ENCODE measurements at regions not wholly inside any gene's neighbourhood (a gene's known extent, or its start where the extent isn't known, plus 50 kb on each side); places are given as distances from the start of the nearest gene placed in this dataset.

- Histone ChIP-seq H3K27me3 (no peaks in the 10 kb centered on the region), H3K4me3 (no peak overlapping the region), H3K36me3 (peaks cover 2 to 100% (median 18%) of the 10 kb centered on the region in 3 donors), H3K4me1 (no peaks in the 10 kb centered on the region), H3K27ac (no peak overlapping the region), H3K9me3 (peaks cover 19 to 100% (median 72%) of the 10 kb centered on the region in 4 donors)
- TF ChIP-seq EP300 (IDR thresholded peaks at IDR 0.05) (no peak), POLR2A (IDR thresholded peaks at IDR 0.05) (no peak), CTCF (IDR thresholded peaks at IDR 0.05) (no peak)
- DNase-seq (ENCODE audit: low spot score in 2 of 2), result no peak
- 81 to 89% methylated on average over 13 of the region's 13 CpGs for WGBS, 2 donors
Measured at GRCh38 chr15:25051399-25052154, 96.8 kb downstream of the SNRPN start.

- Histone ChIP-seq H3K4me3 (no peak overlapping the region), H3K4me1 (no peaks in the 10 kb centered on the region), H3K36me3 (peaks cover 2 to 100% (median 23%) of the 10 kb centered on the region in 3 donors), H3K27ac (no peak overlapping the region), H3K9me3 (peaks cover 15 to 100% (median 74%) of the 10 kb centered on the region in 4 donors), H3K27me3 (no peaks in the 10 kb centered on the region)
- TF ChIP-seq EP300 (IDR thresholded peaks at IDR 0.05) (no peak), POLR2A (IDR thresholded peaks at IDR 0.05) (no peak), CTCF (IDR thresholded peaks at IDR 0.05) (no peak)
- 87 to 97% methylated on average over 13 to 14 of the region's 14 CpGs for WGBS, 2 donors
- DNase-seq (ENCODE audit: low spot score in 2 of 2), result no peak
Measured at GRCh38 chr15:25052191-25052999, 97.6 kb downstream of the SNRPN start.

GRCh38 chr15:25053000-25053815 is 98.4 kb downstream of the SNRPN start:
- DNase-seq (ENCODE audit: low spot score in 2 of 2), result no peak
- Histone ChIP-seq H3K4me3 (no peak overlapping the region), H3K9me3 (peaks cover 9 to 100% (median 77%) of the 10 kb centered on the region in 4 donors), H3K36me3 (peaks cover 2 to 100% (median 30%) of the 10 kb centered on the region in 3 donors), H3K27me3 (no peaks in the 10 kb centered on the region), H3K4me1 (no peaks in the 10 kb centered on the region), H3K27ac (no peak overlapping the region)
- TF ChIP-seq EP300 (IDR thresholded peaks at IDR 0.05), result no peak
- TF ChIP-seq POLR2A (IDR thresholded peaks at IDR 0.05), result no peak
- no peak for TF ChIP-seq CTCF (IDR thresholded peaks at IDR 0.05)
- 91 to 94% methylated on average over 20 of the region's 20 CpGs for WGBS, 2 donors

- no peaks in the 10 kb centered on the region for H3K27me3 ChIP-seq
- TF ChIP-seq CTCF (IDR thresholded peaks at IDR 0.05) (no peak), EP300 (IDR thresholded peaks at IDR 0.05) (no peak), POLR2A (IDR thresholded peaks at IDR 0.05) (no peak)
- H3K4me1 ChIP-seq, result no peaks in the 10 kb centered on the region
- peaks cover 6 to 100% (median 79%) of the 10 kb centered on the region in 4 donors for H3K9me3 ChIP-seq
- peaks cover 2 to 100% (median 34%) of the 10 kb centered on the region in 3 donors for H3K36me3 ChIP-seq
- H3K4me3 ChIP-seq, result no peak overlapping the region
- WGBS, 2 donors, result 87 to 93% methylated on average over 8 of the region's 8 CpGs
- no peak overlapping the region for H3K27ac ChIP-seq
- DNase-seq (ENCODE audit: low spot score in 2 of 2), result no peak
Measured at GRCh38 chr15:25054329-25054728, 99.5 kb downstream of the SNRPN start.

Measured in tibial nerve (tissue), 4 donors.